Left lung (tissue), 4 donors: ENCODE measurements at regions not wholly inside any gene's neighbourhood (a gene's known extent, or its start where the extent isn't known, plus 50 kb on each side); places are given as distances from the start of the nearest gene placed in this dataset.

Experiments
- ATAC-seq: fragments of 200-7000 bp; cut with Tn5 transposase; one replicate; pipeline ENCODE4 v1.9.1; 2020; ENCODE audit warnings: moderate library complexity
- DNase-seq, 4 donors: peaks; one replicate each; pipeline ENCODE4 v3.0.0-alpha.2; 2013 to 2020
- H3K27ac ChIP-seq, 2 donors: fragments of 200-600 bp; sonication (generic) in 1 of 2; one replicate each; pipeline versions ENCODE4 v1.5.0 to v1.8.0; 2020 to 2021
- H3K27me3 ChIP-seq, 2 donors: fragments of 200-600 bp; sonication (generic) in 1 of 2; one replicate each; pipeline versions ENCODE4 v1.5.0 to v1.8.0; 2020 to 2021
- H3K36me3 ChIP-seq, 2 donors: fragments of 200-600 bp; sonication (generic) in 1 of 2; one replicate each; pipeline versions ENCODE4 v1.5.0 to v1.8.0; 2020 to 2021
- H3K4me1 ChIP-seq, 2 donors: fragments of 200-600 bp; one replicate each; pipeline ENCODE4 v1.8.0; 2021
- H3K4me3 ChIP-seq, 2 donors: fragments of 200-600 bp; sonication (generic) in 1 of 2; one replicate each; pipeline versions ENCODE4 v1.5.0 to v1.8.0; 2020 to 2021; ENCODE audit warnings: mild to moderate bottlenecking in 1 of 2
- H3K9me3 ChIP-seq, 2 donors: fragments of 200-600 bp; sonication (generic) in 1 of 2; one replicate each; pipeline versions ENCODE4 v1.5.0 to v1.8.0; 2020 to 2021
- intact Hi-C, 2 donors: fragments of 100-400 bp; cut with DNase I; formaldehyde crosslinking; loops; one replicate each; pipeline versions ENCODE4 v1.11.2 to v1.14.2; 2022
- TF ChIP-seq, protein P1 (sequence below), 2 donors: fragments of 200-600 bp; sonication (generic) in 1 of 2; IDR thresholded peaks; one replicate each; pipeline versions ENCODE4 v1.5.0 to v1.8.0; 2021; ENCODE audit warnings: antibody characterized with exemption in 2 of 2
- donor health status: DM: no; HTN: yes; CAD: no.
- donor health status: DM: no; HTN: no; CAD: no.

DNA sequence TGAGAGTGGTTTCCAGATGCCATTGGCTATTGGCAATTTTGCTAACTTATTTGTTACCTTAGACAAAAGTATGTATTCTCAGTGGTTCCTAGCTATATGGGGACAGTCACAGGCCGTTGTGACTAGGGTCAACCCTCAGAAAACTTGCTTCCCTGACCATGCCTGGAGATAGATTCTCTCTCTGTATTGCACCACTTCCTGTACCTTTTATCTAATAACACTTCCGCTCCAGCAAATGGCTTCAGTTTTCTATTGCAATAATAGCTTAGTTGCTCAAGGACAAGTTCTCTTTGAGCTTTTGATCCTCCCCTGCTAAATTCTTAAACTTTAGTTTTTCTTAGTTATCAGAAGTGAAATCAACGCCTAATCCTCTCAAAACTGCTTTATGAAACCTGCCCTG, 338.0 kb downstream of the RMST start:
- ATAC-seq: no peak
- H3K27me3 ChIP-seq: no peaks in the 10 kb centered on the region
- no peaks in the 10 kb centered on the region for H3K4me1 ChIP-seq
- TF ChIP-seq, protein P1, sequence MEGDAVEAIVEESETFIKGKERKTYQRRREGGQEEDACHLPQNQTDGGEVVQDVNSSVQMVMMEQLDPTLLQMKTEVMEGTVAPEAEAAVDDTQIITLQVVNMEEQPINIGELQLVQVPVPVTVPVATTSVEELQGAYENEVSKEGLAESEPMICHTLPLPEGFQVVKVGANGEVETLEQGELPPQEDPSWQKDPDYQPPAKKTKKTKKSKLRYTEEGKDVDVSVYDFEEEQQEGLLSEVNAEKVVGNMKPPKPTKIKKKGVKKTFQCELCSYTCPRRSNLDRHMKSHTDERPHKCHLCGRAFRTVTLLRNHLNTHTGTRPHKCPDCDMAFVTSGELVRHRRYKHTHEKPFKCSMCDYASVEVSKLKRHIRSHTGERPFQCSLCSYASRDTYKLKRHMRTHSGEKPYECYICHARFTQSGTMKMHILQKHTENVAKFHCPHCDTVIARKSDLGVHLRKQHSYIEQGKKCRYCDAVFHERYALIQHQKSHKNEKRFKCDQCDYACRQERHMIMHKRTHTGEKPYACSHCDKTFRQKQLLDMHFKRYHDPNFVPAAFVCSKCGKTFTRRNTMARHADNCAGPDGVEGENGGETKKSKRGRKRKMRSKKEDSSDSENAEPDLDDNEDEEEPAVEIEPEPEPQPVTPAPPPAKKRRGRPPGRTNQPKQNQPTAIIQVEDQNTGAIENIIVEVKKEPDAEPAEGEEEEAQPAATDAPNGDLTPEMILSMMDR (IDR thresholded peaks at IDR 0.05): no peak
- H3K36me3 ChIP-seq: no peaks in the 10 kb centered on the region
- no peak for DNase-seq
- no peak overlapping the region for H3K27ac ChIP-seq
- peaks cover 0 to 3% of the 10 kb centered on the region in 2 donors for H3K9me3 ChIP-seq
- H3K4me3 ChIP-seq: no peak overlapping the region
- intact Hi-C loops: no loop called here

DNA sequence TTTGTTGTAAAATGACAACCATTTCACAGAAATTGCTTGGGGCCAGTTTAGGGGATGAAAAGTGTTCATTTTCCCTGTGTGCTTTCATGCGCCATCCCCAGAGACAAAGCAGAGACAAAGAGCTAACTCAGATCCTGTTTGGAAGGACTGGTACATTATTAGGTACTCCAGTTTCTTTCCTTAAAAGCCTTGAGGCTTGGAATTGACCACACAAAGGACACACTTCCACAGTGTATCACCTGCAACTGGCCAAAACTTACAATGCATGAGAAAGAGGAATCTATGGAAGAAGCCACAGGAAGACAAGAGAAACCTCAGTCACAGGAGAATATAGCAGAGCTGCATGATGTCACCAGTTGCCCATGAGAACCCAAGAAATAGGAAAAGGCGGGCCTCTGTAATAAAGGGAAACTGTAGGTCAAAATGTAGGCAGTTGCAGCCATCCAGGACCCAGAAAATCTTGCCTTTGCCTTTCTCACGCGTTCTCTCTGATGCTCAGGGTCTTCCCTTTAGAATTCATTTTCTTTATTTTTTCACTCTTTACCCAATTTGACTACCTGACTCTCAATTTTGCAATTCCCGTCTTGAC, 339.0 kb downstream of the RMST start:
- Histone ChIP-seq H3K27ac (no peak overlapping the region), H3K4me1 (no peaks in the 10 kb centered on the region), H3K4me3 (no peak overlapping the region), H3K36me3 (no peaks in the 10 kb centered on the region), H3K27me3 (no peaks in the 10 kb centered on the region), H3K9me3 (peaks cover 0 to 3% of the 10 kb centered on the region in 2 donors)
- TF ChIP-seq, protein P1 (IDR thresholded peaks at IDR 0.05): no peak
- no peak for DNase-seq
- no peak for ATAC-seq
- intact Hi-C loops: no loop called here

DNA sequence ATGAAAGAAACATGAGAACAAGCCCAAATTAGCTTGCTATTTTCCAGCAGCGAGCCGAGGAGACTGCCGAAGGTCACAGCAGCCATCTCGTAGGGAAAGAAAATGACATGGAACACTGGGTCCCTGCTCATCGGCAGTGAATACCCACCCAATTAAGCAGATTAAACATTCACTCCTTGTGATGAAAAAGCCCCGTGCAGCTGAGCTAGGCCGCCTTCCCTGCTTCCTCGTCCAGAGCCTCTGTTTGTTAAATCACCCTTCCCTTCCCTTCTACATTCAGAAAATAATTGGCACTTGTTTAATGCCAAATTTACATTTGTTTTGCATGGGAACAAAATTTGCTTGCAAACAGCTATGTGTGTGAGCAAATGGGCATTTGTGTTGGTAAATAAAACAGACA, 342.5 kb downstream of the RMST start:
- DNase-seq: no peak
- no peaks in the 10 kb centered on the region for H3K36me3 ChIP-seq
- H3K27ac ChIP-seq: no peak overlapping the region
- H3K4me1 ChIP-seq: no peaks in the 10 kb centered on the region
- no peaks in the 10 kb centered on the region for H3K27me3 ChIP-seq
- H3K9me3 ChIP-seq: peaks cover 0 to 2% of the 10 kb centered on the region in 2 donors
- H3K4me3 ChIP-seq: no peak overlapping the region
- intact Hi-C loops: no loop called here
- TF ChIP-seq, protein P1 (IDR thresholded peaks at IDR 0.05): no peak
- no peak for ATAC-seq

DNA sequence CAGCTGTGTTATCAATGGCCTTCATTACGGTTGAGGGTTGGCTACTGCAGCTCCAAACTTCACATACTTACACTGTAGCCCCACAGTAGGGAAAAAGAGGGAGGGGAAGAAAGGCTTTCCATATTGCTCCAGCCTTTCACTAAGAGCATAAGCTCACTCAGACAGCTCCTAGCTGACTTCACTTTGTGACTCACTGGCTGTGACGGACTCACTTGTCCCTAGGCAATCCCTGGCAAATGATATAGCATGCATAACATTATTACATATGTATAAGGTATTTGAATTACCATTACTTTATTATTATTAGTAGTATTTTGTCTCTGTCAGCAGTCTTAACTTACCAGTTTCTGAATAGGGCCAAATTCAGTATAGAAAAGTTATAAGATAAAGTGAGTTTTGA, 350.7 kb downstream of the RMST start:
- H3K4me1 ChIP-seq: no peaks in the 10 kb centered on the region
- TF ChIP-seq, protein P1 (IDR thresholded peaks at IDR 0.05): no peak
- H3K27ac ChIP-seq: no peak overlapping the region
- DNase-seq: no peak
- no peak overlapping the region for H3K4me3 ChIP-seq
- H3K9me3 ChIP-seq: peaks cover 0 to 2% of the 10 kb centered on the region in 2 donors
- H3K36me3 ChIP-seq: no peaks in the 10 kb centered on the region
- intact Hi-C loops: no loop called here
- H3K27me3 ChIP-seq: no peaks in the 10 kb centered on the region
- no peak for ATAC-seq

DNA sequence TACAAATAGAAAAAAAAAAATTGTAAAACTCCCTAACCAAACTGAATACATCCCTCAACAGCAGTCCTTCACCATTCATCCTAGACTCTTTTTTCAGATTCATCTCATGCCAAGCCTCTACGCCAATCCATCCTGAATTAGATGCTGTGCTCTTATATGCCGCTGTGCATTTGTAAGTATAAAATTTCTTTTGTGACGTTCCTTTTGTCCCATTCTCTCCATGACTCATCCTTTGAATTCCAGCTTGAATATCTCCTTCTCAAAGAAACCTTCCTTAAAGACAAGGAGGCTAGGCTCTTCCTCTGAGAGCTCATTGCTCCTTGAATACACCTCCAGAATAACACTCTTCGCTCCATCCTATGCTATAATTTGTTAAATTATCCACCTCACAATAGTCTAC, 359.2 kb downstream of the RMST start:
- intact Hi-C loops: no loop called here
- no peak for ATAC-seq

More for the DNA sequence above, 359.2 kb downstream of the RMST start:
- Histone ChIP-seq H3K27ac (no peak overlapping the region), H3K9me3 (no peaks in the 10 kb centered on the region), H3K4me1 (no peaks in the 10 kb centered on the region), H3K4me3 (no peak overlapping the region), H3K27me3 (no peaks in the 10 kb centered on the region), H3K36me3 (no peaks in the 10 kb centered on the region)
- DNase-seq: no peak
- TF ChIP-seq, protein P1 (IDR thresholded peaks at IDR 0.05): no peak
